NOMO-1 treated with dmso at 0.1 percent for 144 hours (cell line): ENCODE measurements at regions not wholly inside any gene's neighbourhood (a gene's known extent, or its start where the extent isn't known, plus 50 kb on each side); places are given as distances from the start of the nearest gene placed in this dataset.

Source experiments
- DNase-seq: peaks from one replicate; lab custom pipeline; 2025; ENCODE audit not compliant: unreplicated experiment; lab: John Stamatoyannopoulos, UW

DNA sequence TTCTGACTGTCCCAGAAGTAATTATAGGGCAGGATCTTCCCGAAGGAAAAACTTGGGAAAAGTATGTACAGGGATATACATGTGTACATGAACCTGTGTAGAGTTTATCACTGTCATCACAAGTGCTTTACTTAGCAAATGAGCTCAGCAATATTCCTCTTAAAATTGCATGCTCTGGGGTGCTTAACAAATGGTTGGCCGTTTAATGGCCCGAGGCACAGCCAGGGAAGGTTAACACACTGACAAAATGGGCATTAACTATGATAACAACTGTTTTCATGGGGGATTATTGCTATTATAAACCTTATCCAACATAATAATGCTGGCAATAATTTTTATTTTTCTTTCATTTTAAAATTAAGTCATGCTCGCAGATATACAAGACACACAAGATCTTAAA is 459.3 kb downstream of the TUSC7 start:
- DNase-seq: no peak

DNA sequence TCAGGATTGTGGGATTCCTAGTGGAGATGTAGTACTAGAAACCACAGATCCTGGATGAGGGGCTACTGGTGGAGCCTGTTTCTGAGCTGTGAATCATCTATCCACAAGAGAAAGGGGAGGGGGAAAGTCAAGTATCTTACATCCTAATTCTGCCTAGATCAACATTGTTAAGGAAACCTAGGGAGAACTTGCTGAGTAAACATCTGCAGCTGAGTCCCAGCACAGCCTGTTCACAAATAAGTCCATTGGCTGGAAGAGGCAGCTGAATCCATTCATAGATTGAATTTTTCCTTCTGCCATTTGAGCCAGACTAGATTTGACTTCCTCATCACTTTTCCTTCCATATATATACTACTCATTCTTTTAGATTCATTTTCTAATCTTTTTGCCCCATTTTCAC is 460.5 kb downstream of the TUSC7 start:
- no peak for DNase-seq

DNA sequence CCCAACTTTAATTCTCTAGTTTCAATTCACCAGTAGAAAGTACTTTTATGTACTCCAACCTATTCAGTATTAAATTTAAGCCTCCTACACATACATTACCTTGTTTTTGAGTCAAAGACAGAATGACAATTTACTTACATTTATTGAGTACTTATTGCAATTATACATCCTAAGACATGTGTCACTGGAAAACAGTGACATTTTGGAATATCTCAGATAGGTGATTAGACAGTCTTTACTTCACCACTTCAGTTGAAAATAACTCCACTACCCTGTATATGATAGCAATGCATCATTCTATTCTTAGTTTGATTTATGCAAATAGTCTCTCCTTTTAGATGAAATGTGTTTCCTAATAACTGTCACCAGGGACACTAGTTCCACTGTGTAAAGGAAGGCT is 461.5 kb downstream of the TUSC7 start:
- no peak for DNase-seq

DNA sequence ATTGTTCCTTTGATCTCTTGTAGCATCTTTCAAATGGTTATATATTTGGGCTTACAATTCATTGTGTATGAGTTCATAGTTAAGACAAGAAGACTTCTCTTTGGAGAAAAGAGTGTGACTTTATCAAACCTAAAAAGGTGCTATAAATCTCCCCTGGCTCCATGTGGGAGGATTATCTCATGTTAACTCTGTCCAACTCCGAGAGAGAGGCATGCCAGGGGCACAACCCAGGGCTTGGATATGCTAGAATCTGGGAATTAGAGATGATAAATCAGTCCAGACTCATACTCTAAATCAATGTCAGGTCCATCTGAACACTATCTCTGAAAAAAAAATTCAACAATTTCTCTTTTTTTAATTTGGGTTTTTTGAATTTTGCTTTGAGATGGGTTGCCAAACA is 462.8 kb downstream of the TUSC7 start:
- no peak for DNase-seq

DNA sequence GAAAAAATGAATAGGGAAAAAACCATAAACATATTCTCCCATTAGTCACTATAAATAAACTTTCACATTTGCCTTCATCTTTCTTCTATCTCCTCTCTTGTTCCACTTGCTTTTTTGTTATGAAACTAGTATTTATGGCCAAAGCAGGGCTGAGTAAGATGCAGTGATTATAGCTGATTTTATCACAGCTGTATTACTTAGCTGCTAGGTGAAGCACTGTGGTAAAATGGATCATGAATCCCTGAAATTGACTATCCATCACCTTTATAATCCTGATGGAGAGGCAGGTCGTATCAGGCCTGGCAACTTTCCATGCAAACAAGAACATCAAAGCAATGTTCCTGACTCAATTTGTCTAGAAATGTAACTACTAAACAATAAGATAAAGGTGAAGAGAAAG is 471.6 kb downstream of the TUSC7 start:
- DNase-seq: no peak

DNA sequence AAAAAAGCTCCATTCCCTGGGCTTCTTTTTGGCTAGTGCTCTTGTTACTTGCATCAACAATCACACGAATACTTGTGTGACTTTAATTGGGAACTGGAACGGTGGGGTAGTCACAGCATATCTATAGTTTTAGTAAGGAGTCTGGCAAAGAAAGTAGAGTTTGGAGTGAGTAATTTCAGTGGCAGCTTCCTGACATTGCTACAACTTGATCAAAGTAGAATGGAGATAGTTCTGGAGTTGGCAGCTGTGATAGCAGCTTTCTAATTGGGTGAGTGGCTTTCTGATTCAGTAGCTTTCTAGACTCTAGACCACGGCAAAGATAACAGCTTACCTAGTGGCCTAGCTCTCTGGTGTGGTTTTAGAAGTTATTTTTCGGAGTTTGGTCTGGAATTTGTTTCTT is 475.0 kb downstream of the TUSC7 start:
- DNase-seq: no peak

DNA sequence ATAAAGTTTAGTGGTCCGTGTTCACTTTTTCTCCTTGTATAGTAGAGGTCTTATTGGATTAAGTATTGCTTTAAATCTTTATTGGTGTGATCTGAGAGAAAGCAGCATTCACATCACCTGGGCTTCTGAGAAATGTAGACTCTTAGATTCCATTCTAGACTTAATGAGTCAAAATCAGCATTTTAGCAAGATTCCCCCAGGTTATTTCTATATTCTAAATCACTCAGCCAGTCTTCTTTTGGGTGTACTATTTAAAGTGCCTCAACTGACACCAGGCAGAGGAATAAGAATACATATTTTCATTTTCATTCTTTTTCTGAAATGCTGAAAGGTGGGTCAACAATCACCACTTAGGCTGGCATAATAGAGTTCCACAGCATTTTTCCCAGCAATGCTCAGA is 481.7 kb downstream of the TUSC7 start:
- no peak for DNase-seq

DNA sequence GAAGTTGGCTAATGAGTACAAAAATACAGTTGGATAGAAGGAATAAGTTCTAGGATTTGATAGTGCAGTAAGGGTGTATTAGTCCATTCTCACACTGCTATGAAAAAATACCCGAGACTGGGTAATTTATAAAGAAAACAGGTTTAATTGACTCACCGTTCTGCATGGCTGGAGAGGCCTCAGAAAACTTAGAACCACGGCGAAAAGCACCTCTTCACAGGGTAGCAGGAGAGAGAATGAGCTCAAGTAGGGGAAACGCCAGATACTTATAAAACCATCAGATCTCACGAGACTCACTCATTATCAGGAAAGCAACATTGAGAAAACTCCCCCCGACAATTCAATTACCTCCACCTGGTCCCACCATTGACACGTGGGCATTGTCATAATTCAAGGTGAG is 483.3 kb downstream of the TUSC7 start:
- no peak for DNase-seq

DNA sequence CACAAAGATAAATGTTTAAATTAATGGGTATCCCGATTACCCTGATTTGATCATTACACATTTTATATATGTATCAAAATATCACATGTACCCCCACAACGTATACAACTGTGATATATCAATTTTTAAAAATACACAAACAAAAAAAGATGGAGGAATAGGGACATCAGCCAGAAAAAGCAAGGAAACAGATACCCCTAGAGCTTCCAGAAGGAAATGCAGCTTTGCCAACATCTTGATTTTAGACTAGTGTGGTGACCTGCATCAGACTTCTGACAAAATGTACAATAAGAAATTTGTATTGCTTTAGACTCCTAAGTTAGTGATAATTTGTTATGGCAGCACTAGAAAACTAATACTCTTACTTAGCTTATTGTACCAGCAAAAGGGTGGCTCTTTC is 483.8 kb downstream of the TUSC7 start:
- DNase-seq: no peak

DNA sequence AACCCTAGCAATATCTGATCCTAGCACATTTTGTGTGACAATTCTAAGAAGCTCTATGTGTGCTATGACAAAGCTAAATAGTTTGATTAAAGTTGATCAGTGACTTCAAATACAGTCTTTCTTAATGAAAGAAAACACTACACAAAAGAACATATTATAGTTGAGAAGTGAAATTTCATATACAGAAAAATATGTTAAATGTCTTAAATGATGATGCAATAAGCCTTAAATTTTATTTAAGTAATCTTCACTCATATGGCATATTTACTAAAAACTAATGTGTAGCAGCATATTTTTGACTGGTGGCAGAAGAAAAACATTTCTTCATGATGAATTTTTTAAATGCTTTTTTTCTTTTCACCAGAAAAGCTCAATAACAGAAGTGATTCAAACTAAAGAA is 485.5 kb downstream of the TUSC7 start:
- no peak for DNase-seq

DNA sequence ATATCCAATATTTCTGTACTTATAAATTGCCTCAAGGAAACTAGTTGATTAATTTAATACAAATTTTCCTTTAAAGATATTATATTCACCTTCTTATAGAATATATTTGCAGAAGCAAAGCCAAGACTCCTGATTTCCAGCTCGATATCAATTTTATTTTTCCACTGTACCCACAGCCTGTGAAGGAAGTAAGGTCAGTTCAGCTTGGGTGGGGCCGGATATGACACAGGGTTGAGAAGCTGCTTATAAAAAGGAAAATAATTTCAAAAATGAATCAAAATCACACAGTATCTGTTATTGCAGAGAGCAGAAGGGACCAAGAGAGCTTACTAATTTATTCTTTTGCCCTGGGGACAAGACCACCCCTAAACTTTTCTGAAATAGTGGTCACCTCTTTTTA is 491.4 kb downstream of the TUSC7 start:
- no peak for DNase-seq

DNA sequence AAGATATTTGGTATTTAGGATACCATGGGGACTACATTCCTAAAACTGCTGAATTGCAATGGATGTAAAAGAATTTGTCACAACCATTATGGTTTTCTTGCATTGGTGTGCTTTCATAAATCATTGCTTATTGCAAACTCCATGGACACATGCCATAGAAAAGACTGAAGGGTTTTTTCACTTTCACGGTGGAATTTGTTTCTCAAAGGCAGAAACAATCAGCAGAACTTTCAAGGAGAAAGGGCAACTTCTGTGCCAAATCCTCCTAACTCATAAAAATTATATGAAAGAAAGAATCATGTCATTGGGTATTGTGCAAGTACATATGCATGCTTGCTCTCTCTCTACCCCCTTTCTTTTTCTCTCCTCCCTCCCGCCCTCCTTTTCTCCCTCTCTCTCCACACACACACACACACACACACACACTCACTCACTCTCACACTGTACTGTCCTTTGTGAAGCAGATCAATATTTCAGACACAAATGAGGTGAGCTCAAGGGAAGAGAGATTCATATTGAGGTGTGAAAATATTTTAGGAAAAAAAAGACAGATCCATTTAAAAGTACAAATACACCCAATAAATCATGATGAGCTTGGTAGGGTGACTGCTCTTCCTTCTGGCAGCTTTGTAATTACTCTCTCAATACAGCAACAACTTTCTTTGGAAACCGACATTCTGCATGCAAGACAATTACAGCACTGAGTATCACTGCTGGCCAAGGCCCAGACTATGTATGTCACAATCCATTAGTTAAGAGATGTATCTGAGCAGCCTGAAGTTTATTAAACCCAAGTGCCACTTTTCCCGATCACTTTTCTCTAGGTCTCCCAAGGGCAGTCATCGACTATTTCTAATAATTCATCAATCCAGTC is 492.6 kb downstream of the TUSC7 start:
- no peak for DNase-seq

DNA sequence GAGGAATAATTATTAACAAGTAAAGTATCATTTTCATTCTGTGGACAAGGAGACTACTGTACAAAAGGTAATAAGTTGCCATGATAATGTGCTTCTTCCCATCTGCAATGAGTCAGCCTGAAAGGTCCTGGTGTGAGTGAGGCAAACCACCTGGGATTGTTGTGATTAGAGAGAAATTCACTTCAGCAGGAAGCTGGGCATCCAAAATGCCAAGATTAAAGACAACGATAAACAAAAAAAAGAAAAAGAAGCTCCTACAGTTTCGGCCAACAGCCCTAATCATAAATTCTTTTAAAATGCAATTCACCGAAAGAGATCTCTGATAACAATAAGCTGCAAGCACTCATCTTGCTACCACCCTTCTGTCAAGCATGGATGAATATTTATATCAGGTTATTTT is 507.8 kb downstream of the TUSC7 start:
- DNase-seq: no peak

DNA sequence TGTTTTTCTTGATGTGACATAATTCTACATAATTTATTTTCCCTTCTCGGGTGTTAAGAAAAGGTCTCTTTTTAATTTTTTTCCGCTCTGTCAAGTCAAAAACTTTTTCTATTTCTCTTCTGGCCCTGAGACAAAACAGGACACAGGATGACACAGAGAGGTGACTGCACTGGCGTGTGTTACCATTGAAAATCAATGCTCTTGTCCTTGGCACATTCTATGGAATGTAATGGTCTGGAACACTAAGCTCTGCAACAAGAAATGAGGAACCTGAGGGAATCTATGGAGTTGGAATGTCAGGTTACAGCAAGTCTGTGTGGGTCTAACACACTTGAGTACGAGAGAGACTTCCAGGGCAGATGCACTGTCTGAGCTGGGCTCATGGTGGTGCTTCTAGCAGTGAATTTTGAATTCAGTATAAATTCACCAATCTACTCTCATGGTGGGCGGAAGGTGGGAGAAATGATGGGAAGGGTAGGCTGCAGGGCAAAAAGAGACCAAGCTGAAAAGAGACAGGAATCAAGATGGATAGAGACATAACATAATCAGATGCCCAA is 508.3 kb downstream of the TUSC7 start:
- no peak for DNase-seq

DNA sequence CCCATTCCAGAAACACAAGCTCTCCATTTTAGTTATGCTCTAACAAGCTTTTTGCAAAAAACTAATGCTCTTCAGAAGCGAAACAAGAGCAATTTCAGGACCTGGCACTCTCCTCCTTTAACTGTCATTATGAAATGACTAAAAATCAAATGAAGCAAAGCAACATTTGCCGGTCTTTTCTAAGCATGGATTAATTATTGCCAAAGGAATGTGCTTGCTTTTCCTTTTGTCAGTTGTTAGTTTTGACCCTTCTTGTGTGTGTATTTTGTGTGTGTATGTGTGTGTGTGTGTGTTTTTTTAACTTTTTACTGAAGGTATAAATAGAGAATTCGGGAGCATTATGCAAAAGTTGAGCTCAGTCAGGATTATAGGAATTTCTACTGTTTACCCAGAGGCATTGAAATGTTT is 509.1 kb downstream of the TUSC7 start:
- DNase-seq: no peak

DNA sequence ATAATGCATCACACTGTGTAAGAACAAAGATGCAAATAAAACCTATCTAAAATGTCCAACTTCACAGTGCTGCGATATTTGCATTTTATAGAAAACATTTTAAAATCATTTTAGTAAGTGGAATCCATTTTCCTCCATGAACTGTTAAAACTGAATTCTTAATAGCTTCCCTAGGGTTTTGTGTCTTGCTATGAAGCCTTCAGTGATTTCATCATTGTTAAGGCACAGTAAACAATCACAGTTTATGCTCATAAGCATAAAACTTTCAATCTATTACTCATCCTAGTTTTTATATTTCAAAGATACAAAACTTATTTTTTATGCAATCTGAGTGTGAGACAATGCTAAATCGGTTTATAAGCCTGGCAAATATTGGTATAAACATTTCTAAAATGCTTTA is 509.7 kb downstream of the TUSC7 start:
- no peak for DNase-seq

DNA sequence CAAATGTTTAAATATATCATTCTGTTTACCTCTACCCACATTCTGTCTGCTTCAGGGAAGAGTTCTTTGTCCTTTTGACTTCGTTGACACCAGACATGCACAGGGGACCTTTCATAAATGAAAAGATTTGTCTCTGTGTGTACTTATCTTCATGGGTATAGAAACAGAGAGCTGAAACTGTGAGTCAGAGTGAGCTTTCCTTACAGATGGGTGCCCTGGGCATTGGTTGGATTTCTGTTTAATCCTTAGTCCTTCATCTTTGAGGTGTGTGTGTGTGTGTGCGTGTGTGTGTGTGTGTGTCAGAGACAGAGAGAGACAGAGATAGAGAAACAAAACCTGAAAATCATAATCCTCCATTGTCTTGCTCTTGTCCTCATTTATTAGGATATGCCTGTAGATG is 517.4 kb downstream of the TUSC7 start:
- no peak for DNase-seq

DNA sequence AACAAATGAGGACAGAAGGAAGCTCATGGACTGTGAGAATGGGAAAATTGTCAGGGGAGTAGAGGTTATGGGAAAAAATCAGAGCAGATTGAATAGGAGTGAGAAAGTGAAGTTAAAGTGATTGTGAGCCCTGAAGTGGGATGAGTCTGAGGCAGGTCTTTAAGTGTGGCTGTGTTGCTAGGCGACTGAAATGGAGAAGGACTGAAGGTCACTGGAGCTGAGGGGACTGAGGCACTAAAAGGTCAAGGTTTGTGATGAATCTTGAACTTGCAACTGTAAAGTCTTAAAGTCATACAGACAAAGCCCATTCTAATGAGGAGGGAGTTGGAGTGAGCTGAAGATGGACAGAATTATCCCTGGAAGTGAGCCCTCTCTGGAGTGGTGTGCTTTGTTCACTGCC is 518.9 kb downstream of the TUSC7 start:
- no peak for DNase-seq

DNA sequence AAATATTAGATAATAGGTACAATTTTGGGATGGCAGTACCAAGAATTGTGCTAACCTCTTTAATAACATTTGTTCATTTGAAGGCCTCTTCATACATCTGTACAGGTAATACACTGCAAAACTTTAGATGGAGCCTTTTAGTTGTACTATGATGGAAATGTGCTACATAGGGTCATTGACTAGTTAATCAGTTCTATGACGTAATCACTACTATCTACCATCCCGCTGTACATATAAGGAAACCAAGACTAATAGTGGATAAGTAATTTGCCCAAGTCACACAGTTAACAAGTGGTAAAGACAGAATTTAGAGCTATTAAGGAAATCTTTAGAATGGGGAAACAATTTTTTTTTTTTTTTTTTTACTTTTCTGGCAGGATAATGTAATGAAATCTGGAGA is 521.3 kb downstream of the TUSC7 start:
- DNase-seq: no peak

DNA sequence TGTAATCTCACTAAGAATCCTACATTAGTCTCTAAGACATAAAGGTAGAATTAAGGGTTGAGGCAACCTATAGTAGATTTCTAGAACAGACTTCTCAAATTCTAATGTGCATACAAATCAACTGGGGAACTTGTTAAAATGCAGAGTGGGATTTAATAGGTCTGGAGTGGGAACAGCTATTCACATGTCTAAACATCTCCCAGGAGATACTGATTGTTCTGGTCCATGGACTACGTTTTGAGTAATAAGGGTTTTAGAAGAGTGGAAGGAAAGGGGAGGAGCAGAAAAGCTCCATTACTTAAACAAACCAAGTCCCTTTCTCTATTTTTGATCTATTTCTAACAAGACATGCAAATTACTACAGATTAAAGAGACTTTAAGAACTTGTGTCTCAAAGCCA is 524.8 kb downstream of the TUSC7 start:
- no peak for DNase-seq

DNA sequence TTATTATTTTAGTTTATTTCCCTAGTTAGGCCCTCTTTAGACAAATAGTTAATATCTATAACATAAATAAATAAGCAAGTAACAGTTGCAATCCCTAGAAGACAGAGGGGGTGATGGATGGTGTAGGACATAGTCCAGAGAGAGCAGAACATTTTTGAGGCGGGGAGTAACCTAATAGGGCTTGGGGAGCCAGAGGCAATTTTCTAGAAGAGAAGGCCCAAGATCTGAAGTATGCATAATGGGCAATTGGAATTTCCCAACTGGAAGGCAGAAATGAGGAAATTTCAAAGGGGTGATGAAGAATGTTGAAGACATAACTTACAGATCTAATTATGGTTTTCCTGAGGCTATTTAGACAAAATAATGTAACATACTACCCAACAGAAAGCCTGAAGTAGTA is 525.7 kb downstream of the TUSC7 start:
- DNase-seq: no peak

DNA sequence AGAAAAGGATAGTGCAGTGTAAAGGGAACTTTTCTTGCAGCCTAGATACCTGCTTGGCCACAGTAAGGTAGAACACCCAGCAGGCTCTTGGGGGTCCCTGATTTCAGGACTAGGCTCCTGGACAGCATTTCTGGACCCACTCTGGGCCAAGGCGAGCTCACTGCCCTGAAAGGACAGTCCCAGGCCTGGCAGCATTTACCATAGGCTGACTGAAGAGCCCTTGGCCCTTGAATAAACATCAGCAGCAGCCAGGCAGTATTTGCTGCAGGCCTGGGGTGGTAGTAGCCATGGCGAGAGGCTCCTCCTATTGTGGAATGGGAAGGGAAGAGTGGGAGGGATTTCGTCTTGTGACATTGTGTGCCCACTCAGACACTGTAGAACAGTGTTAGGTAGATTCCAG is 529.2 kb downstream of the TUSC7 start:
- no peak for DNase-seq

DNA sequence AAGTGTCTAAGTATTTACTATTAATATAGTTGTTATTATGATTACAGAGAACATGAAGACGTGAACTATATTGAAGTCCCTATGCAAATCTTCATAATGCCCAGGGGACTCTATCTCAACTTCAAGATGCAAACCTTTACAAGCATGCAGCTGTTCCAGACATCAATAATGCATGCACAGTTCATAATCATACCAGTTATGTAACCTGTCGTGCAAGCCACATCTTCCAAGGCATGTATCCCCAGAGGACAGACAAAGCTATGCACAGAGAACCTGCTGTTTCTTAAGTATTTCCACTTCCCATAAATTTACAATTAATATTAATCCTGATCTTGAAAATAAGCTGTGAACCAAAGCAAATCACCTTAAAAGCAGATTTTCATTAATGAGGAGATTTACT is 534.1 kb downstream of the TUSC7 start:
- DNase-seq: no peak
